ENCODE measurements at regions not wholly inside any gene's neighbourhood (a gene's known extent, or its start where the extent isn't known, plus 50 kb on each side); places are given as distances from the start of the nearest gene placed in this dataset.

GRCh38 chr12:19802915-19803314 lies 363.6 kb downstream of the AEBP2 start:
- POLR2A ChIA-PET = no interaction called here
- no peak overlapping the region for H3K4me3 ChIP-seq (ENCODE audit: low read depth, low read length)
- H3K27ac ChIP-seq (ENCODE audit: low read depth, low read length) = no peak overlapping the region
- TF ChIP-seq CTCF (IDR thresholded peaks at IDR 0.05; ENCODE audit: low read depth, low read length) = no peak
- CTCF ChIA-PET = interaction anchor here (0.6 kb wide), 1 partner anchor 822 kb away, joined by 3 read pairs; no protein-coding TSS in a partner anchor
- no peaks in the 10 kb centered on the region for H3K9me3 ChIP-seq (ENCODE audit: control insufficient read depth, insufficient read depth, low read length)
- DNase-seq (ENCODE audit: low read depth, low spot score) = no peak
- H3K27me3 ChIP-seq (ENCODE audit: control insufficient read depth, insufficient read depth, low read length) = no peaks in the 10 kb centered on the region

- no peak overlapping the region for H3K27ac ChIP-seq (ENCODE audit: low read depth, low read length)
- no peaks in the 10 kb centered on the region for H3K27me3 ChIP-seq (ENCODE audit: control insufficient read depth, insufficient read depth, low read length)
- POLR2A ChIA-PET = no interaction called here
- DNase-seq (ENCODE audit: low read depth, low spot score) = no peak
- CTCF ChIA-PET = no interaction called here
- no peak overlapping the region for H3K4me3 ChIP-seq (ENCODE audit: low read depth, low read length)
- no peaks in the 10 kb centered on the region for H3K9me3 ChIP-seq (ENCODE audit: control insufficient read depth, insufficient read depth, low read length)
- TF ChIP-seq CTCF (IDR thresholded peaks at IDR 0.05; ENCODE audit: low read depth, low read length) = no peak
Measured at GRCh38 chr12:19804737-19805136, 365.4 kb downstream of the AEBP2 start.

DNA sequence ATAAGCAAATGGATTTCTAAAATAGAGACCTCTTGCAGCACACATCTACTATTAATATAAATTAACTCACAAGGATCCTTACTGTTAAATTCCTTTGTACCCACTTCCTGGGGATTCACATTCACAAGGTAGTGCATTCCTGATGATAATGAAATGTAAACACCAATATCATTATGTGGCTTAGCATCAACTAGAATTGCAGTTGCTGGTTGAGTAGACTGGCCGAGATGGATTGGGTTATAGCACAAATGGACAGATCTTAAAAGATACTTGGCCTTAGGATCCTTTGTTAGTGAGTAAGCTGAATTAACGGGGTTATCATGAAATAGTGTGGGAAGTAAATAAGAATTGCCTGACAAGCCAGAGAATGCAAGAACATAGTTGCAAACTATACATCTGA lies 369.1 kb downstream of the AEBP2 start:
- CTCF ChIA-PET = no interaction called here
- DNase-seq (ENCODE audit: low read depth, low spot score) = no peak
- no peaks in the 10 kb centered on the region for H3K9me3 ChIP-seq (ENCODE audit: control insufficient read depth, insufficient read depth, low read length)
- POLR2A ChIA-PET = no interaction called here
- TF ChIP-seq CTCF (IDR thresholded peaks at IDR 0.05; ENCODE audit: low read depth, low read length) = no peak
- no peaks in the 10 kb centered on the region for H3K27me3 ChIP-seq (ENCODE audit: control insufficient read depth, insufficient read depth, low read length)
- no peak overlapping the region for H3K4me3 ChIP-seq (ENCODE audit: low read depth, low read length)
- no peak overlapping the region for H3K27ac ChIP-seq (ENCODE audit: low read depth, low read length)

GRCh38 chr12:19810213-19810612 lies 370.9 kb downstream of the AEBP2 start:
- no peak for TF ChIP-seq CTCF (IDR thresholded peaks at IDR 0.05; ENCODE audit: low read depth, low read length)
- Histone ChIP-seq H3K27me3 (ENCODE audit: control insufficient read depth, insufficient read depth, low read length) (no peaks in the 10 kb centered on the region), H3K9me3 (ENCODE audit: control insufficient read depth, insufficient read depth, low read length) (peaks cover 3% of the 10 kb centered on the region; the same call in 1 of the 2 replicates), H3K27ac (ENCODE audit: low read depth, low read length) (no peak overlapping the region), H3K4me3 (ENCODE audit: low read depth, low read length) (no peak overlapping the region)
- DNase-seq (ENCODE audit: low read depth, low spot score) = no peak
- CTCF ChIA-PET = no interaction called here
- POLR2A ChIA-PET = no interaction called here

GRCh38 chr12:19811922-19812321 lies 372.6 kb downstream of the AEBP2 start:
- ChIA-PET POLR2A (no interaction called here), CTCF (interaction anchor here (1.0 kb wide), 1 partner anchor 55 kb away, joined by 3 read pairs; no protein-coding TSS in a partner anchor)
- Histone ChIP-seq H3K27me3 (ENCODE audit: control insufficient read depth, insufficient read depth, low read length) (no peaks in the 10 kb centered on the region), H3K27ac (ENCODE audit: low read depth, low read length) (no peak overlapping the region), H3K4me3 (ENCODE audit: low read depth, low read length) (no peak overlapping the region), H3K9me3 (ENCODE audit: control insufficient read depth, insufficient read depth, low read length) (peaks cover 3% of the 10 kb centered on the region; the same call in 1 of the 2 replicates)
- DNase-seq (ENCODE audit: low read depth, low spot score) = no peak
- TF ChIP-seq CTCF (IDR thresholded peaks at IDR 0.05; ENCODE audit: low read depth, low read length) = no peak
